PFSK-1 (cell line): ENCODE measurements at regions not wholly inside any gene's neighbourhood (a gene's known extent, or its start where the extent isn't known, plus 50 kb on each side); places are given as distances from the start of the nearest gene placed in this dataset.

Experiments
- FOXP2 ChIP-seq: optimal IDR thresholded peaks from 2 replicates; pipeline ENCODE3; 2011; ENCODE audit warnings: borderline replicate concordance, control low read depth, inconsistent platforms; ENCODE audit not compliant: insufficient read depth; ENCODE audit errors: extremely low read length, extremely low read depth
- POLR2AphosphoS5 ChIP-seq: IDR thresholded peaks from 2 replicates; pipeline ENCODE4 v1.6.1; 2012; ENCODE audit warnings: low read depth, mild to moderate bottlenecking, control low read depth, low read length, moderate library complexity
- SIN3A ChIP-seq: IDR thresholded peaks from 2 replicates; pipeline ENCODE4 v1.6.1; 2012; ENCODE audit warnings: mild to moderate bottlenecking, low read length, moderate library complexity, borderline replicate concordance; ENCODE audit not compliant: insufficient read depth
- TAF1 ChIP-seq: IDR thresholded peaks from 2 replicates; pipeline ENCODE4 v1.6.1; 2012; ENCODE audit warnings: low read length, control low read depth, borderline replicate concordance; ENCODE audit not compliant: insufficient read depth
- TF ChIP-seq, protein P1 (sequence below), 2 experiments: IDR thresholded peaks; 2 replicates each; pipeline versions ENCODE4 v1.6.1 to v1.8.0; 2011 to 2012; ENCODE audit warnings: low read depth in 2 of 2, low read length in 2 of 2, control low read depth in 1 of 2, inconsistent platforms in 1 of 2, mild to moderate bottlenecking in 1 of 2, moderate library complexity in 1 of 2; ENCODE audit not compliant: insufficient read depth in 1 of 2

DNA sequence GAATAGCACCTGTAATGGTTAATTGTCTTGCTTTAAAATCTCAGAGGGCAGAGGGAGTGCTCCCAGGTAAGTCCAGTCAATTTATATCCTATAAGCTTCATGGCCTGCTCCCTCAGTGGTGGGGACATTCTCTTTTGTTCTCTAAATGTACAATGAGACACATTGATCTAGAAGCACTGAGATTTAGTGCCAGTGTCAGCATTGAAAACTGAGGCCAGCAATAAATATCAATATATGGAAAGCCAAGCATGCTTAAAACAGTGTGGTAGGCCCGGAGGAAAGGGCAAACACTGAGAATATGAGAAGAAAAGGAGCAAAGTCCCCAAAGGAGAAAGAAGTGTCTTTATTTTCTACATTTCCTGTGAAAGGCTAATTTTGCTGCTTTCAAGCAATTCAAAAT is 68.4 kb upstream of the CCN2 start:
- TF ChIP-seq, protein P1, sequence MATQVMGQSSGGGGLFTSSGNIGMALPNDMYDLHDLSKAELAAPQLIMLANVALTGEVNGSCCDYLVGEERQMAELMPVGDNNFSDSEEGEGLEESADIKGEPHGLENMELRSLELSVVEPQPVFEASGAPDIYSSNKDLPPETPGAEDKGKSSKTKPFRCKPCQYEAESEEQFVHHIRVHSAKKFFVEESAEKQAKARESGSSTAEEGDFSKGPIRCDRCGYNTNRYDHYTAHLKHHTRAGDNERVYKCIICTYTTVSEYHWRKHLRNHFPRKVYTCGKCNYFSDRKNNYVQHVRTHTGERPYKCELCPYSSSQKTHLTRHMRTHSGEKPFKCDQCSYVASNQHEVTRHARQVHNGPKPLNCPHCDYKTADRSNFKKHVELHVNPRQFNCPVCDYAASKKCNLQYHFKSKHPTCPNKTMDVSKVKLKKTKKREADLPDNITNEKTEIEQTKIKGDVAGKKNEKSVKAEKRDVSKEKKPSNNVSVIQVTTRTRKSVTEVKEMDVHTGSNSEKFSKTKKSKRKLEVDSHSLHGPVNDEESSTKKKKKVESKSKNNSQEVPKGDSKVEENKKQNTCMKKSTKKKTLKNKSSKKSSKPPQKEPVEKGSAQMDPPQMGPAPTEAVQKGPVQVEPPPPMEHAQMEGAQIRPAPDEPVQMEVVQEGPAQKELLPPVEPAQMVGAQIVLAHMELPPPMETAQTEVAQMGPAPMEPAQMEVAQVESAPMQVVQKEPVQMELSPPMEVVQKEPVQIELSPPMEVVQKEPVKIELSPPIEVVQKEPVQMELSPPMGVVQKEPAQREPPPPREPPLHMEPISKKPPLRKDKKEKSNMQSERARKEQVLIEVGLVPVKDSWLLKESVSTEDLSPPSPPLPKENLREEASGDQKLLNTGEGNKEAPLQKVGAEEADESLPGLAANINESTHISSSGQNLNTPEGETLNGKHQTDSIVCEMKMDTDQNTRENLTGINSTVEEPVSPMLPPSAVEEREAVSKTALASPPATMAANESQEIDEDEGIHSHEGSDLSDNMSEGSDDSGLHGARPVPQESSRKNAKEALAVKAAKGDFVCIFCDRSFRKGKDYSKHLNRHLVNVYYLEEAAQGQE (IDR thresholded peaks at IDR 0.05; ENCODE audit: insufficient read depth in 1 of 2, low read depth in 2 of 2, low read length in 2 of 2): no peak
- TF ChIP-seq TAF1: no peak
- no peak for TF ChIP-seq POLR2AphosphoS5
- TF ChIP-seq SIN3A: no peak
- TF ChIP-seq FOXP2: no peak

DNA sequence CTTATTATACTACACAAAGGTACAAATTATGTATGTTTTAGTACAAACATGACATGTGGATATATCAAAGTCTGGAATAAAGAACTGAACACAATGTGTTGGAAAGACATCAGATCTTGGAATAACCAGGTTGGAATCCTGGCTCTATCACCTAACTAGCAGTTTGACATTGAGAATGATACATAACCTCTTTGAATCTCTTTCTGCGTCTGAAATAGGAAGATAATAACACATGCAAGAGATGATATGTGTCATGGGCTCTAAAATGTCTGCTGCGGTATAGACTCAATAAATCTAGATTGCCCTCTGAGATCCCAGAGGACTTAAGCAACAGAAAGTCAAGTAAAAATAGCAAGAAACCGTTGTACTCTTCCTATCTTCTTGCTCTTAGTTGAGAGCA is 66.8 kb upstream of the CCN2 start:
- TF ChIP-seq FOXP2: no peak
- TF ChIP-seq, protein P1 (IDR thresholded peaks at IDR 0.05; ENCODE audit: insufficient read depth in 1 of 2, low read depth in 2 of 2, low read length in 2 of 2): no peak
- TF ChIP-seq POLR2AphosphoS5: no peak
- no peak for TF ChIP-seq SIN3A
- TF ChIP-seq TAF1: no peak

DNA sequence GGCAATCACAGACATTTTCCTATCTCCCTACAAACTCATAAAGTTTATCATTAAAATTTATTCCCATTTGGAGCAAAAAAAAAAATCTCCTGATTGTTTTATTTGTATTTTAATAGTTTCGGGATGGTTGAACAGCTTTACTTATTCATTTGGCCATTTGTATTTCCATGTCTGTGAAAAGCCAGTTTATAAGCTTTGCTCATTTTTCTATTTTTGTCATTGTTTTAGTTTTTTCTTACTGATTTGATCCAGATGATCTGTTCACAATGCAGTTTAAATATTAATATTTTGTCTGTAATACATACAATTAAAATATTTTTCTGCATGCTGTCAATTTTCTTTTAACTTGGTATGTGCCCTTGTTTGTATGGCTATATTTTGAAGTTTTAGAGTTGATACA is 65.2 kb upstream of the CCN2 start:
- TF ChIP-seq, protein P1 (IDR thresholded peaks at IDR 0.05; ENCODE audit: insufficient read depth in 1 of 2, low read depth in 2 of 2, low read length in 2 of 2): no peak
- TF ChIP-seq FOXP2: no peak
- no peak for TF ChIP-seq POLR2AphosphoS5
- no peak for TF ChIP-seq TAF1
- TF ChIP-seq SIN3A: no peak

DNA sequence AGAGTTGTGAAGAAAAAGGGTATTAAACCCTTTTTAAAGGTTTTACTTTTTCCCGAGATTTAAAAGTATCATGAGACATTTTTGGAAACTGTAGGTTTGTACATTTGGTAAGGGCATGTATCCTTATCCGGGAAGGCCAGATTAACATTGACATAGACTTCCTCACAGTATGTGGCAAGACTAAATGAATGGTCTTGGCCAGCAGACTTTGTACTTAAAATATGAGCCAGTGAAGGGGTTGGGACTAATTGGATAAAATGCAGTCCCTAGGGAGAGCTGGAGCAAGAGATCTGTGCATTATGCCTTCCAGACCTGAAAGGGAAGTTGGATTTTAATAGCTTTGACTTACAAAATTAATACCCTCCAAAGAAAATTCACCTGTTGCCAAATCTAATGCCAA is 60.4 kb upstream of the CCN2 start:
- TF ChIP-seq TAF1 (no peak), POLR2AphosphoS5 (no peak), FOXP2 (no peak), SIN3A (no peak)
- TF ChIP-seq, protein P1 (IDR thresholded peaks at IDR 0.05; ENCODE audit: insufficient read depth in 1 of 2, low read depth in 2 of 2, low read length in 2 of 2): no peak

DNA sequence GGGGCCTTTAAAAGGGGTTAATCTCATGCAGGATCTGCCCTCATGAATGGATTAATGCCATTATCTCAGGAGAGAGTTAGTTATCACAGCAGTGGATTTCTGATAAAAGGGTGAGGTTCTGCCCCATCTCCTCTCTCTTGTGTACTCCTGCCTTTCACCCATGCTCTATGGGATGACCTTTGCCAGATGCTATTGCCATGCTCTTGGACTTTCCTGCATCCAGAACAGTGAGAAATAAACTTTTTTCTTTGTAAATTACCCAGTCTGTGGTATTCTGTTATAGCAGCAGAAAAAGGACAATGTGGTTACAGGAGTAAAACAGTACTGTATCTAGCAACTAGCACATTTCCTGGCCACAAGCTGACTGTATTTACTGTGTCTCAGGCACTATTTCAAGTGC is 58.0 kb upstream of the CCN2 start:
- TF ChIP-seq, protein P1 (IDR thresholded peaks at IDR 0.05; ENCODE audit: insufficient read depth in 1 of 2, low read depth in 2 of 2, low read length in 2 of 2): no peak
- TF ChIP-seq FOXP2 (no peak), POLR2AphosphoS5 (no peak), TAF1 (no peak), SIN3A (no peak)
